HG03520 (cell line): ENCODE measurements at regions not wholly inside any gene's neighbourhood (a gene's known extent, or its start where the extent isn't known, plus 50 kb on each side); places are given as distances from the start of the nearest gene placed in this dataset.
"Not testable (repeated sequence)": the region's sequence is repeated elsewhere in the genome, so short reads cannot be mapped to it uniquely, and the experiment has no call there.

Source experiments
- ATAC-seq: cut with Tn5 transposase; IDR thresholded peaks from one replicate; pipeline ENCODE4 v1.9.1; 2021; ENCODE audit warnings: mild to moderate bottlenecking, moderate library complexity; ENCODE audit not compliant: unreplicated experiment

- ATAC-seq, result no peak
Observed at GRCh38 chr1:228937851-228938536, 202.7 kb downstream of the RHOU start.

GRCh38 chr1:228938537-228938901, 203.2 kb downstream of the RHOU start:
- ATAC-seq, result no peak

GRCh38 chr1:228939001-228939691, 203.9 kb downstream of the RHOU start:
- ATAC-seq, result no peak

- ATAC-seq, result no peak
Observed at GRCh38 chr1:228939881-228940392, 204.7 kb downstream of the RHOU start.

- ATAC-seq, result no peak
Observed at GRCh38 chr1:228940526-228940925, 205.2 kb downstream of the RHOU start.

GRCh38 chr1:228940926-228941325, 205.6 kb downstream of the RHOU start:
- ATAC-seq, result no peak

- ATAC-seq, result no peak
Observed at GRCh38 chr1:228941666-228942065, 206.4 kb downstream of the RHOU start.

GRCh38 chr1:228943436-228943835, 208.2 kb downstream of the RHOU start:
- ATAC-seq, result no peak

GRCh38 chr1:228944296-228944695, 209.0 kb downstream of the RHOU start:
- ATAC-seq, result no peak

GRCh38 chr1:228944935-228945371, 209.7 kb downstream of the RHOU start:
- ATAC-seq, result no peak

GRCh38 chr1:228945885-228946284, 210.6 kb downstream of the RHOU start:
- no peak for ATAC-seq

GRCh38 chr1:228949617-228950016, 214.3 kb downstream of the RHOU start:
- ATAC-seq, result not testable (repeated sequence)

GRCh38 chr1:228953207-228953606, 217.9 kb downstream of the RHOU start:
- no peak for ATAC-seq

GRCh38 chr1:228953808-228954207, 218.5 kb downstream of the RHOU start:
- not testable (repeated sequence) for ATAC-seq

- no peak for ATAC-seq
Observed at GRCh38 chr1:228955691-228956090, 220.4 kb downstream of the RHOU start.

- ATAC-seq, result no peak
Observed at GRCh38 chr1:228956864-228957263, 221.6 kb downstream of the RHOU start.

- ATAC-seq, result no peak
Observed at GRCh38 chr1:228957535-228957934, 222.3 kb downstream of the RHOU start.

GRCh38 chr1:228958121-228958520, 222.8 kb downstream of the RHOU start:
- no peak for ATAC-seq

- no peak for ATAC-seq
Observed at GRCh38 chr1:228958741-228959140, 223.5 kb downstream of the RHOU start.

GRCh38 chr1:228960705-228961104, 225.4 kb downstream of the RHOU start:
- ATAC-seq, result no peak

- no peak for ATAC-seq
Observed at GRCh38 chr1:228961511-228961910, 226.2 kb downstream of the RHOU start.

GRCh38 chr1:228963795-228964177, 228.5 kb downstream of the RHOU start:
- no peak for ATAC-seq
